GM19023 (cell line): ENCODE measurements at regions not wholly inside any gene's neighbourhood (a gene's known extent, or its start where the extent isn't known, plus 50 kb on each side); places are given as distances from the start of the nearest gene placed in this dataset.
"Not testable (repeated sequence)": the region's sequence is repeated elsewhere in the genome, so short reads cannot be mapped to it uniquely, and the experiment has no call there.

Experiments used
- ATAC-seq: cut with Tn5 transposase; IDR thresholded peaks from one replicate; pipeline ENCODE4 v1.9.1; 2021; ENCODE audit warnings: mild to moderate bottlenecking, moderate library complexity; ENCODE audit not compliant: unreplicated experiment

DNA sequence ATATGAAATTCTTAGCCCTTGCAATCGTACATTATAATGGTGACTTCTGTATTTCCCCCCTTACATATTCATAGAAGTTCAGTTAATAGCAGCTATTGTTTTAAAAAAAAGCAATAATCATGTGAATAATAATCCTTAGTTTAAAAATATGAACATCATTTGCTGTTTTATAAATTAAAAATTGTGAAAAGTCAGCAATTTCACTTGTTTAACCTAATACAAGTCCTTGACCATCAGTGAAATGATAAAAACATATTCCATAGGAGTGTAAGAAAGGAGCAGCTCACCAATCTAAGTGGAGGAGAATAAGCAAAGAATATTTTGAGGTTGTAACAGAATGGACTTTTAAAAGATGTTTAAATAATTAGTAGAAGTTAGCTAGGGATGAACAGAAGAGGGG is 650.2 kb downstream of the SUCLG1 start:
- ATAC-seq: no peak

- no peak for ATAC-seq
Measured at GRCh38 chr2:83802604-83803003, 656.5 kb downstream of the SUCLG1 start.

- ATAC-seq: no peak
Measured at GRCh38 chr2:83795777-83796176, 663.3 kb downstream of the SUCLG1 start.

- ATAC-seq: not testable (repeated sequence)
Measured at GRCh38 chr2:83790467-83790866, 668.6 kb downstream of the SUCLG1 start.

DNA sequence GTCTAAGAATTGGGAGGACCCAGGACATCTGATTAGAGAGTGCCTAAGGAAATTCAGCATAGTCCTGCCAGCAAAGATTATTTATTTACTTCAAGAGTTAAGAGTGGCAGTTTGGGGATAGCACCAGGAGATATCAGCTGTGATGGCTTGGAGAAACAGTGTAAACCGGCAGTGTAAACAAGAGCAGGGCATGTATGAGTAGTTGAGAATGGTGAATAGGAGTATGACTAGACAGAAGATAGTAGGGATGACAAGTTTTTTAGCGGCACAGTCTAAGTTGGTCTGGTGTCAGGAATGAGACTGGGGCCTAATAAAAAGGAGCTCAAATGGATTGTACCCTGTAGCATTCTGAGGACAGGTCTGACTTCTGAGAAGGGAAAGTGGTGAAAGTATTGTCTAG is 669.4 kb downstream of the SUCLG1 start:
- not testable (repeated sequence) for ATAC-seq

DNA sequence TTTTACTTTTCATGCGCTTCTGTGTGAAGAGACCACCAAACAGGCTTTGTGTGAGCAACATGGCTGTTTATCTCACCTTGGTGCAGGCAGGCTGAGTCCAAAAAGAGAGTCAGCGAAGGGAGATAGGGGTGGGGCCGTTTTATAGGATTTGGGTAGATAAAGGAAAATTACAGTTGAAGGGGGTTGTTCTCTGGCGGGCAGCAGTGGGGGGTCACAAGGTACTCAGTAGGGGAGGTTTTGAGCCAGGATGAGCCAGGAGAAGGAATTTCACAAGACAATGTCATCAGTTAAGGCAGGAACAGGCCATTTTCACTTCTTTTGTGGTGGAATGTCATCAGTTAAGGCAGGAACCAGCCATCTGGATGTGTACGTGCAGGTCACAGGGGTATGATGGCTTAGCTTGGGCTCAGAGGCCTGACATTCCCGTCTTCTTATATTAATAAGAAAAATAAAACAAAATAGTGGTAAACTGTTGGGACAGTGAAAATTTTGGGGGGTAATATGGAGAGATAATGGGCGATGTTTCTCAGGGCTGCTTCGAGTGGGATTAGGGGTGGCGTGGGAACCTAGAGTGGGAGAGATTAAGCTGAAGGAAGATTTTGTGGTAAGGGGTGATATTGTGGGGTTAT is 670.0 kb downstream of the SUCLG1 start:
- not testable (repeated sequence) for ATAC-seq

DNA sequence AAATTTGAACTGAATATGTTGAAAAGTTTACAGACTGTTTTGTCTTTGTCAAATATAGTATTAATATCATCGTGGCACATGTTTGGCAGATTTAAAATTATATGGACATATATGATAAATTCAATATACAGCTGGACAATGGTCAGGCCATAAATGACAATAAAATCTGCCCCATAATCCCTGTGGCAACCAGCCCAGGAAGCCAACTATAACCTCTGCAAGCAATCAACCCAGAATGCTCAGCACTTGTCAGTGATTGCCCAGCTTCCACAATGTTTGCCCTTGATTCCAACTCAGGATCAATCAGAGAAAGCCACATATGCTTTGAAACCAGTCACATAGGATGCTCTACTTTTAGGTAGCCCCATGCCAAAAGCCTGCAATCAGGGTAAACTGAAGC is 671.9 kb downstream of the SUCLG1 start:
- ATAC-seq: no peak

- ATAC-seq: no peak
Measured at GRCh38 chr2:83786140-83786539, 672.9 kb downstream of the SUCLG1 start.

- ATAC-seq: no peak
Measured at GRCh38 chr2:83784947-83785346, 674.1 kb downstream of the SUCLG1 start.

DNA sequence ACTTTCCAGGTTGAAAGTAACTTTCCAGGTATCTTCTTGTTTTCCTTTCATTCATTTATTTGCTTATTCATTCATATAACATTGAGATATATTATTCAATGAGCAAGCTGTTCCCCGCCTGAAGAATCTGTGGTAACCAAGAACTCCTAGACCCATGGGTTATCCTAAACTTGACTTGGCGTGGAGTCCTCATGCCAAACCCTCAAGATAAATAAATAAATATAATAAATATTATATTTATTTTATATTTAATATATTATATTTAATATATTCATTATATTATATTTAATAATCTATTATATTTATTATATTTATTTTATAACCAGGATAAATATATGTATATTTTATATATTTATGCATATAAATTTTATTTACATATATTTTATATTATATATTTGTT is 674.8 kb downstream of the SUCLG1 start:
- ATAC-seq: no peak

GRCh38 chr2:83782122-83782521 is 677.0 kb downstream of the SUCLG1 start:
- ATAC-seq: no peak

DNA sequence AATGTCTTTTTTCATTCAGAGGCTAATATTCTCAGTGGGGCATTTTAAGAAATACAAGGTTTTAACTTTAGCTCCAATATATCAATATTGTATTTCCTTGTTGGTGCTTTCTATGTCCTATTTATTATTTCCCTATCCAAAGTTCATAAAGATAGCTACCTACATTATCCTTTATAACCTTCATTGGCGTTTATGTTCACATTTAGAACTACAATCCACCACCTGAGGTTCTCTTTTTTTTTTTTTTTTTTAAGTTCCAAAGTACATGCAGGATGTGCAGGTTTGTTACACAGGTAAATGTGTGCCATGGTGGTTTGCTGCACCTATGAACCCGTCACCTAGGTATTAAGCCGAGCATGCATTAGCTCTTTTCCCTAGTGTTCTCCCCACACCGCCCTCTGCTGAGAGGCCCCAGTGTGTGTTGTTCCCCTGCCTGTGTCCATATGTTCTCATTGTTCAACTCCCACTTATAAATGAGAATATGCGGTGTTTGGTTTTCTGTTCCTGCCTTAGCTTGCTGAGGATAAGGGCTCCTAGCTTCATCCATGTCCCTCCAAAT is 694.6 kb downstream of the SUCLG1 start:
- ATAC-seq: no peak

DNA sequence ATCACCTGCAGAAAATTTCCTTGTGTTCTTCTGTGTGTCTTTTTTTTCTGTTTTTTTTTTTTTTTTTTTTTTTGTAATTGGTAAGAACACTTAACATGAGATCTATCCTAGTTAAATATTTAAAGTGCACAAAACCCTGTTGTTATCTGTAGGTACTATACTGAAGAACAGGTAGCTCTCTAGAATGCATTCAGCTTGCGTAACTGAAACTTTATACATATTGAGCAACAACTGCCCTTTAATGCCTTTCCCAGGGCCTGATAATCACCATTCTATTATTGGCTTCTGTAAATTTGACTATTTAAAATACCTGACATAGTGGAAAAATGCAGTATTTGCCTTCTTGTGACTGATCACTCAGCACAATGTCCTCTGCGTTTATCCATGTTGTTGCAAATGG is 701.8 kb downstream of the SUCLG1 start:
- no peak for ATAC-seq

DNA sequence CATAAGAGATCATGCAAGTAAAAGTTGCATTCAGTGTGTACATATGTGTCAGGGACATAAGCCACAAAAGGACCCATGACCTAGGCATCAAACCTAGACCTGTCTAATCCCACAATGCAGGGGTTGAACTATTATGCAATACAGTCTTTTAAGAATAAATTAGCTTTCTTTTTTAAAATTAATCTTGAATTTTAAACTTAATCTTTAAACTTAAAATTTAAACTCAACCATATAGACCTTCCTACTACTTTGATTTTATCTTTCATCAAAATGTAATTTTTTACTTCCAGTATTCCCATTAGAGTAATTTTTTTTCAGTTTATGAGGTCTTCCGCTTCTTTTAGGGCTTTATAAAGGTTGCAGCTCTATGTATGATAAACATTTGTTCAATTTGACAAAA is 702.9 kb downstream of the SUCLG1 start:
- ATAC-seq: no peak

- ATAC-seq: no peak
Measured at GRCh38 chr2:83747141-83747540, 711.9 kb downstream of the SUCLG1 start.

- ATAC-seq: no peak
Measured at GRCh38 chr2:83744855-83745254, 714.2 kb downstream of the SUCLG1 start.

DNA sequence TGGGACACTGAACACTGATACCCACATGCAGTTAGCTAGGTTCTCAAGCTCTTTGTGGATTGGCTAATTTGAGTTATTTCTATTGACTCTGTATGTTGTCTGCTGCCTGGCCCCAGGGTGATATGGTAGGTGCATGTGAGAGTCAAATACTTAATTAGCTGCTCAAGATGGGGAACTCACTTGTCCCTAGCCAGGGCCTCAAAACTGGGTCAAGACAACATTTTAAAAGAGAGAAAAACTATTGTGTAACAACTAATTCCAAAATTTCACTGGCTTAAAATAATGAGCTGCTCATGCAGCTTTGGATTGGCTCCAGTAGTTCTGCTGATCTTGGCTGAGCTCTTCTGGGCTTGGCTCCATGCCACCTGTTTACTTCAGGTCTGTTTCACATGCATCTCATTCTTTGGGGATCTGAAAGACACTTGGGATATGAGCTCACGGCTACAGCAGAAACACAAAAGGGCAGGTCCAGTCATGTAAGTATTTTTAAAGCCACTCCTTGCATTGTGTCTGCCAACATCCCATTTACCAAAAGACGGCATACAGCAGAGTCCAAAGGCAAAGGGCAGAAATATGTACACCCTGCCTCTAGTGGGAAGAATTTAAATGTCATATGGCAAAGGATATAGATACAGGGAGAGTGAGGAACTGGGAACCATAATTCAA is 716.8 kb downstream of the SUCLG1 start:
- ATAC-seq: no peak

GRCh38 chr2:83730223-83730622 is 728.9 kb downstream of the SUCLG1 start:
- no peak for ATAC-seq

- ATAC-seq: no peak
Measured at GRCh38 chr2:83725735-83726134, 733.3 kb downstream of the SUCLG1 start.

GRCh38 chr2:83705146-83705545 is 753.9 kb downstream of the SUCLG1 start:
- no peak for ATAC-seq

GRCh38 chr2:83703598-83703997 is 755.5 kb downstream of the SUCLG1 start:
- no peak for ATAC-seq

- no peak for ATAC-seq
Measured at GRCh38 chr2:83696838-83697237, 762.2 kb downstream of the SUCLG1 start.

DNA sequence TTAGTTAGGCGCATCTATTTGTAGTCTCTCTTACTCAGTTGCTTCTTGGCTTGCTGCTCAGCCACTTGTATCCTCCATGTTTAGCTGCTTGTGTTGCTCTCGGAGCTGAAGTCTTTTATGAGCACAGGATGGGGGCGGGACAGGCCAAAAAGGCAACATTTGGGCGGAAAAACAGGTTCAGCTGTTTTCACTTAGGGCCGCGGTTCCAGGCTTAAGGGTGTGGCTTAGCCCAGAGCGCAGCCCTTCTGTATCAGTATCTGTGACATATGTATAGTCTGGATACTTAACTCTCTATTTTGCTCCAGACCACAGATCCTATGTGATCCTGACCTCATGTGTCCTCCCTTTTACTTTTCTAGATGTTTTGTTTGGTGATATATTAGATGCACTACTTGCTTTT is 763.5 kb downstream of the SUCLG1 start:
- ATAC-seq: no peak
